ENCODE measurements at regions not wholly inside any gene's neighbourhood (a gene's known extent, or its start where the extent isn't known, plus 50 kb on each side); places are given as distances from the start of the nearest gene placed in this dataset.

DNA sequence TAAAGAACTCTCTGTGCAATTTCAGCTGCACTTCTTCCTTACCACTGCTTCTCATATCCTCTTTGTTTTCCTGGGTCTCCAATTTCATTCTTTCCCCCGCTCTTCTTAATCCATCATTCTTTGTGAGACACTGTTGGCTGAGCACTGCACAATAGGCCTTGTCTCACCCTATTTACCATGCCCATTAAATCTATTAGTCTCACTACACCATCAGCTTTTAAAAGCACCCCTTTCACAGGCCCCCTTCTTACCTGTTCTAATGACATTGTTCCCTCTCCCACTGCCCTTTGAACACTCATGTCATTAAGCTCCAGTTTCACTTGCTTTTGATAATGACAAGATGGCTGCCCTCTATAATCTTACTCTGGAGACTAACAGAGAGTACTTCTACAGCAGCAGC lies 404.1 kb upstream of the ACVR2A start:
- Histone ChIP-seq H3K36me3 (ENCODE audit: low read depth) (no peaks in the 10 kb centered on the region), H3K27me3 (ENCODE audit: insufficient read depth, poor library complexity, severe bottlenecking) (no peaks in the 10 kb centered on the region), H3K9me3 (ENCODE audit: severe bottlenecking) (no peaks in the 10 kb centered on the region), H3K4me1 (ENCODE audit: insufficient read depth, poor library complexity, severe bottlenecking) (no peaks in the 10 kb centered on the region), H3K27ac (ENCODE audit: poor library complexity, severe bottlenecking) (no peak overlapping the region), H3K4me3 (ENCODE audit: severe bottlenecking) (no peak overlapping the region)
- TF ChIP-seq, protein P1, sequence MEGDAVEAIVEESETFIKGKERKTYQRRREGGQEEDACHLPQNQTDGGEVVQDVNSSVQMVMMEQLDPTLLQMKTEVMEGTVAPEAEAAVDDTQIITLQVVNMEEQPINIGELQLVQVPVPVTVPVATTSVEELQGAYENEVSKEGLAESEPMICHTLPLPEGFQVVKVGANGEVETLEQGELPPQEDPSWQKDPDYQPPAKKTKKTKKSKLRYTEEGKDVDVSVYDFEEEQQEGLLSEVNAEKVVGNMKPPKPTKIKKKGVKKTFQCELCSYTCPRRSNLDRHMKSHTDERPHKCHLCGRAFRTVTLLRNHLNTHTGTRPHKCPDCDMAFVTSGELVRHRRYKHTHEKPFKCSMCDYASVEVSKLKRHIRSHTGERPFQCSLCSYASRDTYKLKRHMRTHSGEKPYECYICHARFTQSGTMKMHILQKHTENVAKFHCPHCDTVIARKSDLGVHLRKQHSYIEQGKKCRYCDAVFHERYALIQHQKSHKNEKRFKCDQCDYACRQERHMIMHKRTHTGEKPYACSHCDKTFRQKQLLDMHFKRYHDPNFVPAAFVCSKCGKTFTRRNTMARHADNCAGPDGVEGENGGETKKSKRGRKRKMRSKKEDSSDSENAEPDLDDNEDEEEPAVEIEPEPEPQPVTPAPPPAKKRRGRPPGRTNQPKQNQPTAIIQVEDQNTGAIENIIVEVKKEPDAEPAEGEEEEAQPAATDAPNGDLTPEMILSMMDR (IDR thresholded peaks at IDR 0.05; ENCODE audit: poor library complexity, severe bottlenecking) = no peak
- DNase-seq (ENCODE audit: low spot score) (no peak), ATAC-seq (ENCODE audit: low read depth) (no peak)

DNA sequence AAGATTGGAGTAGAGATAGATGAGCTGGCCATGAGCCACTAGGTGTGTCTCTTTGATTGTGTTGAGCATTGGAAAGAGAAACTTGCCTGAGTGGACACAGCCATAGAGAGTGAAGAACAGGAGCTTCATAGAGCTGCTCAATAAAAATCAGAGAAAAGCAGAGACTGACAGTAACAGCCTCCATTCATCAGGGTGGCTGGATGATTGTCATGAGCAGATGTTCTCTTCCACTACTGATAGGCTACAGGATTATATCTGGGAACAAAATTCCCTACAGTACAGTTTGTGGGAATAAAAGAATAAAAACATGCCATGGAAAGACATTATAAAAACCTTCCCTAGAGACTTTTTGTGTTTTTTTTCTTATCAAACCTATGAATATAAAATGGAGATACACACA lies 404.8 kb upstream of the ACVR2A start:
- H3K9me3 ChIP-seq (ENCODE audit: severe bottlenecking) = no peaks in the 10 kb centered on the region
- ATAC-seq (ENCODE audit: low read depth) (no peak), DNase-seq (ENCODE audit: low spot score) (no peak)
- no peaks in the 10 kb centered on the region for H3K27me3 ChIP-seq (ENCODE audit: insufficient read depth, poor library complexity, severe bottlenecking)
- H3K4me1 ChIP-seq (ENCODE audit: insufficient read depth, poor library complexity, severe bottlenecking) = no peaks in the 10 kb centered on the region
- no peak overlapping the region for H3K27ac ChIP-seq (ENCODE audit: poor library complexity, severe bottlenecking)
- H3K36me3 ChIP-seq (ENCODE audit: low read depth) = no peaks in the 10 kb centered on the region
- TF ChIP-seq, protein P1 (IDR thresholded peaks at IDR 0.05; ENCODE audit: poor library complexity, severe bottlenecking) = no peak
- no peak overlapping the region for H3K4me3 ChIP-seq (ENCODE audit: severe bottlenecking)

DNA sequence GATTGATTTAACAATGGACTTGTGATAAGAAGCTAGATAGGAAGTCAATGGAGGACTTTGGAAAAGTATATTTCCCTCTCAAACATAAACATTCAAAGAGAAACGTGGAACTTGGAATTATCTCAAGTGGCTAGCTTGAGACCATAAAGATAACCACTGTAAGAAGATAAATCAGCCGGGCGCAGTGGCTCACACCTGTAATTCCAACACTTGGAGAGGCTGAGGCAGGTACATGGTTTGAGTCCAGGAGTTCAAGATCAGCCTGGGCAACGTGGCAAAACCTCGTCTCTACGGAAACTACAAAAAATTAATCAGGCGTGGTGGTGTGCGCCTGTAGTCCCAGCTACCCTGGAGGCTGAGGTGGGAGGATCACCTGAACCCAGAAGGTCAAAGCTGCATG lies 405.9 kb upstream of the ACVR2A start:
- Histone ChIP-seq H3K36me3 (ENCODE audit: low read depth) (no peaks in the 10 kb centered on the region), H3K4me1 (ENCODE audit: insufficient read depth, poor library complexity, severe bottlenecking) (no peaks in the 10 kb centered on the region), H3K4me3 (ENCODE audit: severe bottlenecking) (no peak overlapping the region), H3K27me3 (ENCODE audit: insufficient read depth, poor library complexity, severe bottlenecking) (no peaks in the 10 kb centered on the region), H3K9me3 (ENCODE audit: severe bottlenecking) (no peaks in the 10 kb centered on the region), H3K27ac (ENCODE audit: poor library complexity, severe bottlenecking) (no peak overlapping the region)
- ATAC-seq (ENCODE audit: low read depth) (no peak), DNase-seq (ENCODE audit: low spot score) (no peak)
- TF ChIP-seq, protein P1 (IDR thresholded peaks at IDR 0.05; ENCODE audit: poor library complexity, severe bottlenecking) = no peak

DNA sequence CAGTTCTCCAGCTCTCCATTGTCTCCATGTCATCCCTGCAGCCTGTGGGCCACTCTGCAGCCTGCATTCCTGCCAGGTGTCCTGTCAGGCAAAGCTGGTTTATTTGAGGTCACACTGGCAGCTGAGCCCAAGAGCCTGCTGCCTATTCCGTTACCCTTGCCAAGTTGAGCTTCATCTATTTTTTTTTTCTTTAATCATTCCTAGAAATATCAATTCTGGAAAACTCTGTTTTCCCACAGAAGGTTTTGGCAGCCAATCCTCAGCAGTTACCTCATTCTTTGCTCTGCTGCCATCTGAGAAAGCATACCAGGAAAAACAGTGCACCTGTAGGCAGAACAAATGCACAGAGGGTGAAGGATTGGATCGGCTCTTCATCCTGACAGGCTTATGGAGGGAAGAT lies 411.0 kb upstream of the ACVR2A start:
- TF ChIP-seq, protein P1 (IDR thresholded peaks at IDR 0.05; ENCODE audit: poor library complexity, severe bottlenecking) = no peak
- DNase-seq (ENCODE audit: low spot score) = no peak

DNA sequence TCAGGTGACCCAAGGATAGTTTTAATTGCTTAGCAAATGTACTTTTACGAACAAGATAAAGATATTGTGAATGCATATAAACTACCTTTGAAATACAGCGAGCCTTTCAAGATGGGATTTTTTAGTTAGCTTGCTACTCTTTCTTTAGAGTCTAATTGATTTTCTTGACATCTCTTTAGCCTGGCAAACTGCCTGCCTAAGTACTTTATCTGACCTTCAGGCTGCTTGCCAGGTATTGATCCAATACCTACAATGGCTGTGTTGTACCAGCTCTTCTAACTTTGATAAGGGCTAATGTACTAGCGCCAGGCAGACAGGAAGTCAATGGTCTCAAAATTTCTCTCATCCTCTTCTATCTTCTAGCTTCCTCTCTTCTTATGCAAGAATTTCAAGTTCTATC lies 414.4 kb upstream of the ACVR2A start:
- H3K27ac ChIP-seq (ENCODE audit: poor library complexity, severe bottlenecking) = no peak overlapping the region
- no peaks in the 10 kb centered on the region for H3K9me3 ChIP-seq (ENCODE audit: severe bottlenecking)
- H3K27me3 ChIP-seq (ENCODE audit: insufficient read depth, poor library complexity, severe bottlenecking) = no peaks in the 10 kb centered on the region
- H3K4me3 ChIP-seq (ENCODE audit: severe bottlenecking) = no peak overlapping the region
- TF ChIP-seq, protein P1 (IDR thresholded peaks at IDR 0.05; ENCODE audit: poor library complexity, severe bottlenecking) = no peak
- H3K36me3 ChIP-seq (ENCODE audit: low read depth) = no peaks in the 10 kb centered on the region
- no peak for DNase-seq (ENCODE audit: low spot score)
- ATAC-seq (ENCODE audit: low read depth) = no peak
- no peaks in the 10 kb centered on the region for H3K4me1 ChIP-seq (ENCODE audit: insufficient read depth, poor library complexity, severe bottlenecking)

More for the DNA sequence above, 411.0 kb upstream of the ACVR2A start:
- no peaks in the 10 kb centered on the region for H3K27me3 ChIP-seq (ENCODE audit: insufficient read depth, poor library complexity, severe bottlenecking)
- no peak overlapping the region for H3K4me3 ChIP-seq (ENCODE audit: severe bottlenecking)
- no peaks in the 10 kb centered on the region for H3K9me3 ChIP-seq (ENCODE audit: severe bottlenecking)
- H3K27ac ChIP-seq (ENCODE audit: poor library complexity, severe bottlenecking) = no peak overlapping the region
- H3K4me1 ChIP-seq (ENCODE audit: insufficient read depth, poor library complexity, severe bottlenecking) = no peaks in the 10 kb centered on the region
- ATAC-seq (ENCODE audit: low read depth) = no peak
- H3K36me3 ChIP-seq (ENCODE audit: low read depth) = no peaks in the 10 kb centered on the region

Measured in RWPE2 (cell line).